ENCODE measurements at regions not wholly inside any gene's neighbourhood (a gene's known extent, or its start where the extent isn't known, plus 50 kb on each side); places are given as distances from the start of the nearest gene placed in this dataset.

- H3K9me3 ChIP-seq = no peaks in the 10 kb centered on the region
- no peak overlapping the region for H3K4me3 ChIP-seq
- H3K36me3 ChIP-seq = no peaks in the 10 kb centered on the region
- H3K4me1 ChIP-seq = no peaks in the 10 kb centered on the region
- no peaks in the 10 kb centered on the region for H3K27me3 ChIP-seq
- WGBS, 2 donors = 65 to 76% methylated on average over 5 of the region's 5 CpGs
- no peak overlapping the region for H3K27ac ChIP-seq
- FAIRE-seq (no peak), ATAC-seq (no peak), DNase-seq (no peak)
- no peak for TF ChIP-seq CTCF (IDR thresholded peaks at IDR 0.05)
- intact Hi-C loops (cut with DNase I) = no loop called here
Measured at GRCh38 chr2:150552041-150552820, 64.8 kb upstream of the RND3 start.

GRCh38 chr2:150549381-150549780 is 61.9 kb upstream of the RND3 start:
- FAIRE-seq = no peak
- intact Hi-C loops (cut with DNase I) = no loop called here

GRCh38 chr2:150548527-150548926 is 61.1 kb upstream of the RND3 start:
- Histone ChIP-seq H3K9me3 (no peaks in the 10 kb centered on the region), H3K4me3 (no peak overlapping the region), H3K27ac (no peak overlapping the region), H3K27me3 (no peaks in the 10 kb centered on the region), H3K4me1 (no peaks in the 10 kb centered on the region), H3K36me3 (no peaks in the 10 kb centered on the region)
- DNase-seq (no peak), ATAC-seq (no peak), FAIRE-seq (no peak)
- no peak for TF ChIP-seq CTCF (IDR thresholded peaks at IDR 0.05)
- WGBS, 2 donors = 71 to 75% methylated on average over 2 of the region's 2 CpGs
- intact Hi-C loops (cut with DNase I) = no loop called here

More at GRCh38 chr2:150549381-150549780, 61.9 kb upstream of the RND3 start:
- Histone ChIP-seq H3K4me1 (no peaks in the 10 kb centered on the region), H3K27me3 (no peaks in the 10 kb centered on the region), H3K36me3 (no peaks in the 10 kb centered on the region), H3K9me3 (no peaks in the 10 kb centered on the region), H3K4me3 (no peak overlapping the region), H3K27ac (no peak overlapping the region)
- DNase-seq (no peak), ATAC-seq (no peak)
- no peak for TF ChIP-seq CTCF (IDR thresholded peaks at IDR 0.05)
- WGBS, 2 donors = 34 to 41% methylated on average over 2 of the region's 2 CpGs

GRCh38 chr2:150545916-150546315 is 58.4 kb upstream of the RND3 start:
- Histone ChIP-seq H3K4me1 (no peaks in the 10 kb centered on the region), H3K27ac (no peak overlapping the region), H3K36me3 (no peaks in the 10 kb centered on the region), H3K9me3 (no peaks in the 10 kb centered on the region), H3K27me3 (no peaks in the 10 kb centered on the region), H3K4me3 (no peak overlapping the region)
- no peak for FAIRE-seq
- no peak for TF ChIP-seq CTCF (IDR thresholded peaks at IDR 0.05)
- 67 to 83% methylated on average over 4 of the region's 4 CpGs for WGBS, 2 donors
- no peak for ATAC-seq
- intact Hi-C loops (cut with DNase I) = no loop called here
- no peak for DNase-seq

- ATAC-seq = no peak
- no peak overlapping the region for H3K27ac ChIP-seq
- no peak overlapping the region for H3K4me3 ChIP-seq
- no peaks in the 10 kb centered on the region for H3K36me3 ChIP-seq
- no peaks in the 10 kb centered on the region for H3K27me3 ChIP-seq
- no peaks in the 10 kb centered on the region for H3K9me3 ChIP-seq
- 83 to 92% methylated on average over 3 of the region's 3 CpGs for WGBS, 2 donors
- no peak for FAIRE-seq
- TF ChIP-seq CTCF (IDR thresholded peaks at IDR 0.05) = no peak
- DNase-seq = no peak
- H3K4me1 ChIP-seq = no peaks in the 10 kb centered on the region
- intact Hi-C loops (cut with DNase I) = no loop called here
Measured at GRCh38 chr2:150544731-150545130, 57.3 kb upstream of the RND3 start.
